Fibroblast of the aortic adventitia (primary cell): ENCODE measurements at regions not wholly inside any gene's neighbourhood (a gene's known extent, or its start where the extent isn't known, plus 50 kb on each side); places are given as distances from the start of the nearest gene placed in this dataset.
"Not testable (repeated sequence)": the region's sequence is repeated elsewhere in the genome, so short reads cannot be mapped to it uniquely, and the experiment has no call there.

ENCODE experiments used
- DNase-seq: peaks from one replicate; pipeline ENCODE4 v3.0.0-alpha.2; 2010; ENCODE audit warnings: low read depth
- H3K4me3 ChIP-seq: 2 replicates; pipeline ENCODE4 v1.5.1; 2011; ENCODE audit warnings: low read depth, mild to moderate bottlenecking, control low read depth, low read length, moderate library complexity
- CTCF ChIP-seq: IDR thresholded peaks from 2 replicates; pipeline ENCODE4 v1.5.1; 2011; ENCODE audit warnings: mild to moderate bottlenecking, low read length, control low read depth, inconsistent platforms; ENCODE audit not compliant: insufficient read depth

DNA sequence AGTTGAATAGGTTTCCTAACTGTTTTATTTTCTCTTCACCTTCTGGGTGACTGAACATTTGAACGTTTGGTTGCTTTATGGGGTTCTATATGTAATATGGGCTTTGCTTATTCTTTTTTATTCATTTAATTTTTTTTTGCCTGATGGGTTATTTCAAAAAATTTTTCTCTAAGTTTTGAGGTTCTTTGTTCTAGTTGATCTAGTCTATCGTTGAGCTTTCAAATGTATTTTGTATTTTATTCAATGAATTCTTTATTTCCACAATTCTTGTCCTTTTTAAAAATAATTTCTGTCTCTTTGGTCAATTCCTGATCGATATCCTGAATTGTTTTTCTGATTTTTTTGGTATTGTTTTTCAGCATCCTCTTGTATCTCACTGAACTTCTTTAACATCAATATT lies 239.5 kb upstream of the PCDH9 start:
- no peak for DNase-seq
- no peak overlapping the region for H3K4me3 ChIP-seq
- TF ChIP-seq CTCF: no peak

DNA sequence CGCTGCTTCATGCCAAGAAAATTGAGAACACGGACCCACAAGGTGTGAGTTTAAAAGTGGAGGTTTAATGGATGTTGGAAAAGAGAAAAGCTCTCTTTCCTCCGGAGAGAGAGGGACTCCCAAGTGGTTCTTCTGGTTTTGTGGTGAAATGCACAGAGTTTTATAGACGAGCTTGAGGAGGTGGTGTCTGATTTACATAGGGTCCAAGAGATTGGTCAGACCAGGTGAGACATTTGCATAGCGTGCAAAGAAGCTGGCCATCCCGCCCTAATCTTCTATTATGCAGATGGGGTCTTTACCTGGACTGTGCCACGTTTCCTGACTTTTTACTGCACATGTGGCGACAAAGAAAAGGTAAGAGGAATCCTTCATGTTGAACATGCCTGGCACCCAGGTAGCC lies 236.4 kb upstream of the PCDH9 start:
- no peak overlapping the region for H3K4me3 ChIP-seq
- DNase-seq: no peak
- no peak for TF ChIP-seq CTCF

GRCh38 chr13:67464154-67464553 lies 234.0 kb upstream of the PCDH9 start:
- no peak for TF ChIP-seq CTCF
- DNase-seq: no peak
- no peak overlapping the region for H3K4me3 ChIP-seq

GRCh38 chr13:67462098-67462497 lies 232.0 kb upstream of the PCDH9 start:
- no peak for DNase-seq
- TF ChIP-seq CTCF: no peak
- H3K4me3 ChIP-seq: no peak overlapping the region

- DNase-seq, H3K4me3 ChIP-seq: not testable (repeated sequence)
Observed at GRCh38 chr13:67452526-67452925, 222.4 kb upstream of the PCDH9 start.

DNA sequence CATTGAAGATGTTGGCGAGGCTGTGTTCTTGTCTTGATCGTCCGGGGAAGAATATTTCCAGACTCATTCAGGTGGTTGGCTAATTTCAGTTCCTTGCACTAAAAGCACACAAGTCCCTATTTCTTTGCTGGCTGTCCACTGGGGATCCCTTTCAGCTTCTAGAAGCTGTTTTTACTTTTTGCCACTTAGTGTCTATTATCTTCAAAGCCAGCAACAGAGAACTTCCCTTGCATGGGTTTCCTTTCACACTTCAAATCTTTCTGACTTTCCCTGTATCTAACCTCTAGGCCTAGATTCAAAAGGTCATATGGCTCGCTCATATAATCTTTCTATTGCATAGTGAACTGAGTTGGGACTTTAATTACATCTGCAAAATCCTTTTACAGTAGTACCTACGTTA lies 215.3 kb upstream of the PCDH9 start:
- no peak overlapping the region for H3K4me3 ChIP-seq
- no peak for DNase-seq

GRCh38 chr13:67443923-67444322 lies 213.8 kb upstream of the PCDH9 start:
- DNase-seq: no peak
- no peak for TF ChIP-seq CTCF

More for the DNA sequence above, 215.3 kb upstream of the PCDH9 start:
- no peak for TF ChIP-seq CTCF

More at GRCh38 chr13:67443923-67444322, 213.8 kb upstream of the PCDH9 start:
- H3K4me3 ChIP-seq: no peak overlapping the region
